GM19455 (cell line): ENCODE measurements at regions not wholly inside any gene's neighbourhood (a gene's known extent, or its start where the extent isn't known, plus 50 kb on each side); places are given as distances from the start of the nearest gene placed in this dataset.
"Not testable (repeated sequence)": the region's sequence is repeated elsewhere in the genome, so short reads cannot be mapped to it uniquely, and the experiment has no call there.

Experiments
- ATAC-seq: cut with Tn5 transposase; IDR thresholded peaks from one replicate; pipeline ENCODE4 v1.9.1; 2021; ENCODE audit not compliant: unreplicated experiment

- no peak for ATAC-seq
Measured at GRCh38 chr9:21688108-21689102, 114.0 kb upstream of the MTAP start.

GRCh38 chr9:21689854-21690253 is 112.6 kb upstream of the MTAP start:
- ATAC-seq, result no peak

DNA sequence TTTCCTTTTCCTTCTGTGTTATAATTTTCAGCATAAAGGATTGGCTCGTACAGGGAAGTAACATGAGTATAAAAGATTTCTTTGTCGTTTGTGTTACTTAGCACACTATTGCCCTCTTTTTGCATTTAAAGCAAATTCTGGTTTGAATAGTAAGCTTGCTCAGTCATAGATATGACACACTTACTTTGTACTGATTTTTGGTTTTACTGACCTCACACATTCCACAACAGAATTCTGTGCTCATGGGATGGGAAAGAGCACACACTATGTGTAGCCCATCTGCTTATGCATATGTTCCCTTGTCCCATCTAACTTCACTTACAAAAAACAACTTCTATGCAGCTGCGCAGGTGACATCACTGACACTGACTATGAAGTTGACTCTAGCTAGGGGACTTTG is 111.9 kb upstream of the MTAP start:
- ATAC-seq, result no peak

- no peak for ATAC-seq
Measured at GRCh38 chr9:21692390-21692789, 110.0 kb upstream of the MTAP start.

GRCh38 chr9:21694424-21694823 is 108.0 kb upstream of the MTAP start:
- ATAC-seq, result no peak

DNA sequence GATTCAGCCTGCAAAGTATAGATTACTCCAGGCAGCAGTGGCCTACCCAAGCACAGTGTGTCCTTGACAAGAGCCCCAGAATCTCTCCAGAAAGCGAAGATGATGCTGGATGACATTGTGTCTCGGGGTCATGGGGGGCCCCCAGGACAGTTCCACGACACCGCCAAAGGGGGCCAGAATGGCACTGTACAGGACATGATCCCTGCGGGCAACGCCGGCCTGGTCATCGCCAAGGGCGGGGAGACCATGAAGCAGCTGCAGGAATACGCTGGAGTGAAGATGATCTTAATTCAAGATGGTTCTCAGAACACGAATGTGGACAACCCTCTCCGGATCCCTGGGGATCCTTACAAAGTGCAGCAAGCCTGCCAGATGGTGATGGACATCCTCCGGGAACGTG is 107.0 kb upstream of the MTAP start:
- no peak for ATAC-seq

DNA sequence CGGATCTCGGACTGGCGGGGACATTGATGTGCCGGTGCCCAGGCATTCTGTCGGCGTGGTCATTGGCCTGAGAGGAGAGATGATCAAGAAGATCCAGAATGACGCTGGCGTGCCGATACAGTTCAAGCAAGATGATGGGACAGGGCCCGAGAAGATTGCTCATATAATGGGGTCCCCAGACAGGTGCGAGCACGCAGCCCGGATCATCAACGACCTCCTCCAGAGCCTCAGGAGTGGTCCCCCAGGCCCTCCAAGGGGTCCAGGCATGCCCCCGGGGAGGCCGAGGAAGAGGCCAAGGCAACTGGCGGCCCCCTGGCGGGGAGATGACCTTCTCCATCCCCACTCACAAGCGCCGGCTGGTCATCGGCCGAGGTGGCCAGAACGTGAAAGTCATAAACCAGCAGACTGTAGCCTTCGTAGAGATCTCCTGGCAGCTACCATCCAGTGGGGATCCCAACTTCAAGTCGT is 106.5 kb upstream of the MTAP start:
- ATAC-seq, result no peak

- no peak for ATAC-seq
Measured at GRCh38 chr9:21696411-21696871, 106.0 kb upstream of the MTAP start.

GRCh38 chr9:21708260-21708711 is 94.2 kb upstream of the MTAP start:
- no peak for ATAC-seq

- ATAC-seq, result no peak
Measured at GRCh38 chr9:21708856-21709255, 93.6 kb upstream of the MTAP start.

GRCh38 chr9:21709464-21710058 is 92.9 kb upstream of the MTAP start:
- ATAC-seq, result peak; percentile 83

DNA sequence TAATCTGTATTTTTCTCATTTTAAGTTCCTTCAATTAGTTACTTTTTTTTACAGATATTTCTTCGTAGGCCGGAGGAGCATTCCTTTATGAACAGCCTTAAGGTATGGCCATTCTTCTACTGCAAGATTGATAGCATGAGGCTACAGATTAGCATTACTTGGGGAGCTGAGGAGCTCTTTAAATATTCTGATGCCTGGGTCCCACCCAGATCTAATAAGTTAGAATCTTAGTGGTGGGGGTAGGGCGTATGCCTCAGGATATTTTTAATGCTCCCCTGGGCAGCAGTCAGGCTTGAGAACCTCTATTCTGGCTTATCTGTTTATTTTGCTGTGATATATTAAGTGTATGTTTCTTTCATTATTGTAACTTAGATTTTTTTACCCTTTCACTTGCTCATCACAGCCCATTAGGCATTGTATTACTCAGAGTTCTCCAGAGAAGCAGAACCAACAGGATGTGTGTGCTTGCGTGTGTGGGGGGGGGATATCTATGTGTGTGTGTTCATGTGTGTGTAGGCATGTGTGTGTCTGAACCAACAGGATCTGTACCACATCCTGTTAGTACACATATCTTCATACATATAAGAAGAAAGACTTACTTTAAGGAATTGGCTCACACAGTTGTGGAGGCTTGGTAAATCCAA is 91.8 kb upstream of the MTAP start:
- ATAC-seq, result no peak

DNA sequence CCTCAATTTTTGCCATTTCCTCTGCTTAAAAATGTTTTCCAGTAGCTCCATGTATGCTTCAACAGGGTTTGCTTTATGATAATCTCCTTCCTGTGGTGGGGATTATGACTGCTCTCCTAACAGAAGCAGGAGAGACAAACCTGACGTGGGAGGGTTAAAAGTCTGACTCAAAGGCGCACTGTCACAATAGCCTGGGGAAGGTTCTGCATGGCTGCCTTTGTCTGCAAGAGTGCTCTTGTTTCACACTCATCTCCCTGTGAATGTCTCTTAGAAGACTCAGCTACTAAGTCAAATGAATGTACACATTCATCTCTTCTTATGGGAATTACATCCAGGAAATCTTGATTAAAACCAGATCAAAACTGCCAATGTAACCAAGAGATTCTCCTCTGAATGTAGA is 90.9 kb upstream of the MTAP start:
- ATAC-seq, result no peak

DNA sequence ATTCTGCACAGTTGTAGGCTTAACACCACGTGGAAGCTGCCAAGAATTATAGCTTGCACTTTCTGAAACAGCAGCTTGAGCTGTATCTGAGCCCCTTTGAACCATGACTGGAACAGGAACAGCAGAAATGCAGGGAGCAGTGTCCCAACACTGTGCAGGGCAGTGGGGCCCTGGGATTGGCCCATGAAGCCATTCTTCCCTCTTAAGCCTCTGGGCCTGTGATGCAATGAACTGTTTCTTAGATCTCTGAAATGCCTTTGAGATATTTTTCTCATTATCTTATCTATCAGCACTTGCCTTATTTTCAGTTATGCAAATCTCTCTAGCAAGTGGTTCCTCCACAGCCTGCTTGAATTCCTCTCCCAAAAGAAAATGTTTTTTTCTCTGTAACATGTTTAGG is 87.0 kb upstream of the MTAP start:
- ATAC-seq, result no peak

GRCh38 chr9:21720758-21721157 is 81.7 kb upstream of the MTAP start:
- no peak for ATAC-seq

DNA sequence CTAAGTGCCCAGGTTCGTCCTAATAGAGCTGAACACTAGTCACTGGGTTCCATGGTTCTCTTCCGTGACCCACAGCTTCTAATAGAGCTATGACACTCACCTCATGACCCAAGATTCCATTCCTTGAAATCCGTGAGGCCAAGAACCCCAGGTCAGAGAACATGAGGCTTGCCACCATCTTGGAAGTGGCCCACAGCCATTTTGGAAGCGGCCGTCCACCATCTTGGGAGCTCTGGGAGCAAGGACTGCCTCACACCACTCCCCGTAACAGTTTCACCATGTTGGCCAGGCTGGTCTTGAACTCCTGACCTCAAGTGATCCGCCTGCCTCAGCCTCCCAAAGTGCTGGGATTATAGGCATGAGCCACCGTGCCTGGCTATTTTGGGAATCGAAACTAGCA is 75.0 kb upstream of the MTAP start:
- not testable (repeated sequence) for ATAC-seq

DNA sequence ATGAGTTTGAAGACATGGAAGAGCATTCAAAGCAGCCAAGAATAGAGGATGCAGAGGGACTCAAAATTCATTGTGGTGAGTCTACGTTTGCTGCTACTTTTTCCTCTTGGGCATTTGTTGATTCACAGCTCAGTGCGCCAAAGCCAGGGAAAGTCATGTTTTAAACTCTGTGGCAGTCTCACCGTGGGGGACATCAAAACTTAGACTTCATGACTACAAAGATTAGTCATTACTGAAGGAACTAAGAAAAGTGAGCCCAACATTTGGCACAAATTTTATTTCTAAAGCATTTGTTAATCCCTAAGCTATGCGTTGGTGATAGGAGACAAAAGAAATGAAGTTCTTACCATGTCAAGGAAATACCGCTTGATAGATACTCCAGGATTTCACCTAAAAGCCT is 73.7 kb upstream of the MTAP start:
- ATAC-seq, result no peak

- ATAC-seq, result no peak
Measured at GRCh38 chr9:21729648-21730047, 72.8 kb upstream of the MTAP start.

- ATAC-seq, result no peak
Measured at GRCh38 chr9:21730899-21731298, 71.5 kb upstream of the MTAP start.

- no peak for ATAC-seq
Measured at GRCh38 chr9:21741151-21741550, 61.3 kb upstream of the MTAP start.

DNA sequence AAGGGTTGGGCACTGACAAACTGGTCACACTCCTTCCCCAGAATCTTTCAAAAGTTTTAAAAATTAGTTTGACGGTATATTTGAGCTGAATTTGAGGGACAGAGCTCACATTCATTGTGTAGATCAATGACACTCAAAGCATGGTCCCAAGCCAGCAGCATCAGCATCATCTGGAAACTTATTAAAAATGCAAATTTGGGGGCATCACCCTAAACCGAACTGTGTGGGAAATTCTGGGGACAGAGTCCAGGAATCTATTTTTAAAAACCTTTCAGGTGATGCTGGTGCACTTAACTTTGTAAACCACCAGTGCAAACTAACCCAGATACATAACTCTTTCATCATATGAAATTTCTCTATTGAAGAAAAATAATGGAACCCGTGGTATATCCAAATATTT is 58.1 kb upstream of the MTAP start:
- ATAC-seq, result no peak

GRCh38 chr9:21744841-21745240 is 57.6 kb upstream of the MTAP start:
- ATAC-seq, result no peak
